GM13976 (cell line): ENCODE measurements at regions not wholly inside any gene's neighbourhood (a gene's known extent, or its start where the extent isn't known, plus 50 kb on each side); places are given as distances from the start of the nearest gene placed in this dataset.

Source experiments
- DNase-seq: peaks from one replicate; pipeline ENCODE4 v3.0.0; 2012; ENCODE audit warnings: low spot score
- in situ Hi-C: fragments of 300-500 bp; cut with MboI; formaldehyde crosslinking; loops from one replicate; pipeline ENCODE4 v1.12.0; 2022; ENCODE audit warnings: low sequenced_read_pairs, mixed read lengths, inconsistent platforms; ENCODE audit not compliant: unreplicated experiment
- TF ChIP-seq, protein P1 (sequence below): IDR thresholded peaks from 2 replicates; pipeline ENCODE4 v1.5.1; 2012; ENCODE audit warnings: borderline replicate concordance, mild to moderate bottlenecking; ENCODE audit not compliant: insufficient read depth; ENCODE audit errors: extremely low read depth, missing control alignments, control extremely low read depth

GRCh38 chr3:160139291-160139690 is 85.9 kb upstream of the C3orf80 start:
- TF ChIP-seq, protein P1, sequence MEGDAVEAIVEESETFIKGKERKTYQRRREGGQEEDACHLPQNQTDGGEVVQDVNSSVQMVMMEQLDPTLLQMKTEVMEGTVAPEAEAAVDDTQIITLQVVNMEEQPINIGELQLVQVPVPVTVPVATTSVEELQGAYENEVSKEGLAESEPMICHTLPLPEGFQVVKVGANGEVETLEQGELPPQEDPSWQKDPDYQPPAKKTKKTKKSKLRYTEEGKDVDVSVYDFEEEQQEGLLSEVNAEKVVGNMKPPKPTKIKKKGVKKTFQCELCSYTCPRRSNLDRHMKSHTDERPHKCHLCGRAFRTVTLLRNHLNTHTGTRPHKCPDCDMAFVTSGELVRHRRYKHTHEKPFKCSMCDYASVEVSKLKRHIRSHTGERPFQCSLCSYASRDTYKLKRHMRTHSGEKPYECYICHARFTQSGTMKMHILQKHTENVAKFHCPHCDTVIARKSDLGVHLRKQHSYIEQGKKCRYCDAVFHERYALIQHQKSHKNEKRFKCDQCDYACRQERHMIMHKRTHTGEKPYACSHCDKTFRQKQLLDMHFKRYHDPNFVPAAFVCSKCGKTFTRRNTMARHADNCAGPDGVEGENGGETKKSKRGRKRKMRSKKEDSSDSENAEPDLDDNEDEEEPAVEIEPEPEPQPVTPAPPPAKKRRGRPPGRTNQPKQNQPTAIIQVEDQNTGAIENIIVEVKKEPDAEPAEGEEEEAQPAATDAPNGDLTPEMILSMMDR, result no peak
- no peak for DNase-seq
- in situ Hi-C loops, result no loop called here

GRCh38 chr3:160140756-160141155 is 84.5 kb upstream of the C3orf80 start:
- TF ChIP-seq, protein P1, result no peak
- DNase-seq, result no peak
- in situ Hi-C loops, result no loop called here

DNA sequence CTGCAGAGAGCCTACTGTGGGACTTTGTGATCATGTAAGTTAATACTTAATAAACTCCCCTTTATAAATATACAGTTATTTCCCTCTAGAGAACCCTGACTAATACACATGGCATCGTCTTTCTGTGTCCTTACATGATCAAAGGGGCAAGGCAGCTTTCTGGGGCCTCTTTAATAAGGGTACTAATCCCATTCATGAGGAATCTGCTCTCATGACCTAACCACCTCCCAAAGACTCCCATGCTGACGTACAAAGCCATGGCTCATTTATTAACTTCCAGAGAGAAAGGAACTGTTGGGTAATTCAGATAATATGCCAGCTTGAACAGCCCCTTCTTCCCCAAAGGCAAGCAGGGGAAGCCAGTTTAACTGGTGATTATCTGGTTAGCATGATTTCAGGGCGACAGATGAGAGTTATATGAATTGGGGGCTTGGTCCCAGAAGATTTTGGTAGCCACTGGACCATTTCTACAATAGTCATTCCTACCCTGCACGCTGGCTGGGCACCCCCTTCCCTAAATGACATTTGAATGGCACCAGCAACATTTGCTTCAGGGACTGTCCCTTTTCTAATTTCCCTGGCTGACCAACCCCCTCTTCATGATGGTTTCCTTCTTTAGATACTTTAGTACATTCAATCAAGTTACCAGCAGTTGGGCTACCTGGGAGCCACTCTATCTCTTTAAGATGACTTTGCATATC is 83.6 kb upstream of the C3orf80 start:
- no peak for DNase-seq
- TF ChIP-seq, protein P1, result no peak
- in situ Hi-C loops, result no loop called here

DNA sequence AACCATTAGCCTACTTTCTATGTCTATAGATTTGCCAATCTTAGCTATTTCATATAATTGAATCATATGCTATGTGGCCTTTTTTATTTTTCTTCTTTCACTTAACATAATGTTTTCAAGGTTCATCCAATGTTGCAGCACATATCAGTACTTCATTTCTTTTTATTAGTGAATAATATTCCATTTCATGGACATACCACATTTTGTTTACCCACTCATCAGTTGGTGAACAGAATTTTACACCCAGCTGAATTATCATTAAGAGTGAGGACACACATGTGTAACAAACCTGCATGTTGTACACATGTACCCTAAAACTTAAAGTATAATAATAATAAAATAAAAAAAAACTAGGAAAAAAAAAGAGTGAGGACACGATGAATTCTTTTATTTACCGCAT is 81.7 kb upstream of the C3orf80 start:
- no peak for DNase-seq
- in situ Hi-C loops, result no loop called here
- TF ChIP-seq, protein P1, result no peak

DNA sequence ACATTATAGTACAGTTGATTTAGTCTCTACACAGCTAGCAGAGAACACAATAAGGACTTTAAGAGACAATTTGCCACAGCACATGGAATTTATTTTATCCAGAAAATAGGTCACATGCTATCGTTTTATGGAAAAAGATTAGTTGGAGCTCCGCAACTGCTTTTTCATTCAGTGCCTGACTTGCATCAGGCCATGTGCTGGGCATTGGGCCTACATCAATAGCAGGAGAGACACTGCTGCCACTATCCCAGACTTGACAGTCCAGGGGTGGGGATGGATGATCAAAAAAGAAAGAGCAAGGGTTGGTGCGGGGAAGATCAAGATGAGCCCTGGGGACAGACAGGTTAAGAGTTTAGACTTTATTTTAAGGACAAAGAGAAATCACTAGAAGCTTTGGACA is 75.2 kb upstream of the C3orf80 start:
- no peak for DNase-seq
- TF ChIP-seq, protein P1, result no peak
- in situ Hi-C loops, result no loop called here

DNA sequence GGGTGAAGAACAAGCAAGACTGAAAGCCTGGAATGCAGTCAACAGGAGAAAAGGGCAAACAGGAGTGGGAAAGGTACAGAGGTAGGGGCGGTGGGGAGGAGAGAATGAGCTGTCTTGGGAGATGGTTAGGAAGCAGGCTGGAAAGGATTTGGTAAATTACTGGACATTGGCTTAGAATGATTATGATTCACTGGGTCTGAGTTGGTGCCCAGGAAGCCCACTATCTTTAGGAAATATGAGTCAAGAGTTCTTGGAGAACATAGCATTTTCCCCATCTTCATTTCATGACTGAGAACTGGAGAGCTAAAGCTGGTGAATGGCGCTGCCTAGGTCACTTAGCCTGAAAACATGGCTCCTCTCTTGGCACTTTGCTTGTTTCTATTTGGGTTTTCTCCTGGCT is 74.7 kb upstream of the C3orf80 start:
- DNase-seq, result no peak
- TF ChIP-seq, protein P1, result no peak
- in situ Hi-C loops, result no loop called here

DNA sequence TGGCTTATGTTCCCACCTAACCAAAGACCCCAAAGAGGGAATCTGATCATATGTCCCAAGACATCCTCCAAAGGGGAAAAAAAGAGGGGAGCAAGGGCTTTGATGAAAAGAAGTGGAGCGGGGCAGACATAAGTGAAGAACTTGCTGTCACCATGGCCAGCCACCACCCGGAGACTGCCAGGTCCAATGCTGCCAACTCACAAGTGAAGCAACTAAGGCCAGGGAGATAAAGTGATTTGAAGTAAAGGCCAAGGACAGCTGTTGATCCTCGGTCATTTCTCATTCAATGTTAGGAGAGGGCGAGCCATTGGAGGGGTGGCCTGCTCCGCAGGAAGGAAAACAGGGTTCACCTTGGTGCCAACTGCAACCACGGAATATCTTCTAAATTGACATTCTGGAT is 72.6 kb upstream of the C3orf80 start:
- TF ChIP-seq, protein P1, result no peak
- in situ Hi-C loops, result no loop called here
- DNase-seq, result no peak
